Panc1 (cell line): ENCODE measurements at regions not wholly inside any gene's neighbourhood (a gene's known extent, or its start where the extent isn't known, plus 50 kb on each side); places are given as distances from the start of the nearest gene placed in this dataset.

ENCODE experiments used
- CTCF ChIP-seq: fragments of 450-650 bp; IDR thresholded peaks from 2 replicates; pipeline ENCODE4 v1.5.1; 2017; ENCODE audit warnings: mild to moderate bottlenecking
- REST ChIP-seq, 2 experiments: IDR thresholded peaks; 2 replicates each; pipeline ENCODE4 v1.6.1; 2011 to 2012; ENCODE audit warnings: low read depth in 2 of 2, control low read depth in 1 of 2, low read length in 1 of 2, mild to moderate bottlenecking in 1 of 2, moderate library complexity in 1 of 2; ENCODE audit not compliant: insufficient read depth in 1 of 2

GRCh38 chr13:63586467-63586866, 2170.8 kb upstream of the PCDH20 start:
- no peak for TF ChIP-seq REST (IDR thresholded peaks at IDR 0.05; ENCODE audit: insufficient read depth in 1 of 2, low read depth in 2 of 2, low read length in 1 of 2)
- no peak for TF ChIP-seq CTCF
